Stimulated activated effector memory CD8-positive, alpha-beta T cell treated with anti-CD3 and anti-CD28 coated beads, Interleukin-12 subunit alpha, Interleukin-12 subunit beta, amount 100 ng/mL, for 72 hours (primary cell): ENCODE measurements at regions not wholly inside any gene's neighbourhood (a gene's known extent, or its start where the extent isn't known, plus 50 kb on each side); places are given as distances from the start of the nearest gene placed in this dataset.
"Not testable (repeated sequence)": the region's sequence is repeated elsewhere in the genome, so short reads cannot be mapped to it uniquely, and the experiment has no call there.

Experiments used
- ATAC-seq: fragments of 150-1000 bp; cut with Tn5 transposase; 2 replicates; pipeline ENCODE4 v1.10.0; 2021
- DNase-seq, 2 donors: peaks; one replicate each; pipeline ENCODE4 v3.0.0; 2021 to 2022; ENCODE audit warnings: low spot score in 2 of 2
- H3K27ac Mint-ChIP-seq: one replicate; pipeline ENCODE4 v1.8.0; 2022; ENCODE audit warnings: mild to moderate bottlenecking, mixed read lengths
- H3K36me3 Mint-ChIP-seq: one replicate; pipeline ENCODE4 v1.8.0; 2022; ENCODE audit warnings: mild to moderate bottlenecking, mixed read lengths
- H3K4me1 Mint-ChIP-seq: one replicate; pipeline ENCODE4 v1.8.0; 2022; ENCODE audit warnings: mixed read lengths
- H3K4me3 Mint-ChIP-seq: one replicate; pipeline ENCODE4 v1.8.0; 2022; ENCODE audit warnings: mild to moderate bottlenecking, mixed read lengths
- H3K9me3 Mint-ChIP-seq: one replicate; pipeline ENCODE4 v1.8.0; 2022; ENCODE audit warnings: mixed read lengths

DNA sequence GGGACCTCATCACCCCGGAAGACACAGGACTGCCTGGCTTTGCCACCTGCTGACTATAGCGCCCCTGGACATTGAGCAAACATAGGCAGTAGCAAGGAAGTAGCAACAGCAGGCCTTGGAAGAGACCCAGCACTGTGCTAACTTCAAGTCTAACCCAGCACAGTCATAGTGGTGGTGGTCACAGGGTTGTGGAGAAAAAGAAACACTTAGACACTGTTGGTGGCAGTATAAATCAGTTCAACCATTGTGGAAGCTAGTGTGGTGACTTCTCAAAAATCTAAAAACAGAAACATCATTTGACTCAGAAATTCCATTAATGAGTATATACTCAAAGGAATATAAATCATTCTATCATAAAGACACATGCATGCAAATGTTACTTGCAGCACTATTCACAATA is 874.0 kb upstream of the EPHA5 start:
- no peak for DNase-seq
- Mint-ChIP-seq H3K36me3 (no peaks in the 10 kb centered on the region), H3K4me3 (no peak overlapping the region), H3K27ac (no peak overlapping the region), H3K9me3 (peaks cover 13% of the 10 kb centered on the region), H3K4me1 (no peaks in the 10 kb centered on the region)
- ATAC-seq = no peak

- Mint-ChIP-seq H3K27ac (no peak overlapping the region), H3K36me3 (no peaks in the 10 kb centered on the region), H3K4me1 (no peaks in the 10 kb centered on the region), H3K4me3 (no peak overlapping the region), H3K9me3 (peaks cover 13% of the 10 kb centered on the region)
- DNase-seq (no peak), ATAC-seq (no peak)
Observed at GRCh38 chr4:66539745-66540144, 869.5 kb upstream of the EPHA5 start.

DNA sequence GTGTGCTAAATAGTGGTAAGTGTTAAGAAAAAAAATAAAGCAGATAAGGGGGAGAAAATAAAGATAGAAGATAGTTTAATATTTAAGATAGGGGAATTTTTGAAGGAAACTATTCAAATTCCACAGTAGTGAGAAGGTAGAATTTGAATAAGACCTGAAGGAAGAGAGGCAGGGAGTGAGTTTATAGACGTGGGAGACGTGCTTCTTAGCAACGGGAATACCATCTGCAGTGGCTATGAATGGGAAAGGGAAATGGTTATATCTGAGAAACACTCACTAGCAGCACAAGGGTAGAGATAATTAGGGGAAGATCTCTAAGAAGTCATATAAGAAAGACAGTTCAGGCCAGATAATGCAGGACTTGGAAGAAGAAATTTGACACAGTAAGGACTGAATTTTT is 854.5 kb upstream of the EPHA5 start:
- ATAC-seq (no peak), DNase-seq (no peak)
- Mint-ChIP-seq H3K4me1 (no peaks in the 10 kb centered on the region), H3K27ac (no peak overlapping the region), H3K9me3 (peaks cover 23% of the 10 kb centered on the region), H3K4me3 (no peak overlapping the region), H3K36me3 (no peaks in the 10 kb centered on the region)

GRCh38 chr4:66522244-66522643 is 852.0 kb upstream of the EPHA5 start:
- H3K4me3 Mint-ChIP-seq = no peak overlapping the region
- no peaks in the 10 kb centered on the region for H3K36me3 Mint-ChIP-seq
- peaks cover 19% of the 10 kb centered on the region for H3K9me3 Mint-ChIP-seq
- ATAC-seq (no peak), DNase-seq (no peak)
- no peak overlapping the region for H3K27ac Mint-ChIP-seq
- no peaks in the 10 kb centered on the region for H3K4me1 Mint-ChIP-seq

DNA sequence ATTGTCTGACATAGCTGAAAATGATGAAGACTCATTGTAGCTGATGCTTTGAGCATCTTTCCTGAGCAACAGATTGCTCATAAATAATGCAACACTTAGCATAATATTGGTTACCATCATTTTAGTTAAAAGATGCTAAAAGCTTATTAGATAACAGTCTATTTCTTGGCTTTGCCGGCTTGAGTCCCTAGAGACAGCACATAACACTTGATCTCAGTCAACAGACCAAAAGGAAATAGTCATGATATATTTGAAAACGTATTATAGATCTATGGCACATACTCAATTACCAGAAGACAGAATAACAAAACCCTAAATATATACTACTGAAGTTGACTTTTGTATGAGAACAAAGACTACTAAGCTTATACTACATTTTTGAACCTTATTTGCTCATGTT is 846.7 kb upstream of the EPHA5 start:
- Mint-ChIP-seq H3K27ac (no peak overlapping the region), H3K36me3 (no peaks in the 10 kb centered on the region), H3K9me3 (peaks cover 17% of the 10 kb centered on the region), H3K4me1 (no peaks in the 10 kb centered on the region), H3K4me3 (no peak overlapping the region)
- ATAC-seq = no peak
- DNase-seq = no peak

DNA sequence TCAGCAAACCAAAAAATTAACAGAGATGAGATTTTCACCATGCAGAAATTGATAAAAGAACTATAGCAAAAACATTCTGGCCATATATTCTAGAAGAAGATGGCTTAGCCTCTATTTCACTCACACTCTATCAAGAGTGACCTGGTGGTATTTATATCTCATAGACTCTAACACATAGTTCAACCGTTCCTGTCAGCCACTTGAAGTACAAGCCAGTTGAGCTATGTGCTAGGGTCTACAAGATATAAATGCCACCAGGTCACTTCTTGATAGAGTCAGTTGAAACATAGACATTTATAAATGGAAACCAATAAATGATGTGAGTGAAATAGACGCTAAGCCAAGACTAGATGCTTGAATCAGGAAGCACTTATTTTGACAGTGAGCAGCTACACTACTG is 836.7 kb upstream of the EPHA5 start:
- H3K36me3 Mint-ChIP-seq = no peaks in the 10 kb centered on the region
- H3K4me3 Mint-ChIP-seq = no peak overlapping the region
- no peak for DNase-seq
- no peaks in the 10 kb centered on the region for H3K4me1 Mint-ChIP-seq
- H3K27ac Mint-ChIP-seq = no peak overlapping the region
- peaks cover 18% of the 10 kb centered on the region for H3K9me3 Mint-ChIP-seq
- ATAC-seq = no peak

DNA sequence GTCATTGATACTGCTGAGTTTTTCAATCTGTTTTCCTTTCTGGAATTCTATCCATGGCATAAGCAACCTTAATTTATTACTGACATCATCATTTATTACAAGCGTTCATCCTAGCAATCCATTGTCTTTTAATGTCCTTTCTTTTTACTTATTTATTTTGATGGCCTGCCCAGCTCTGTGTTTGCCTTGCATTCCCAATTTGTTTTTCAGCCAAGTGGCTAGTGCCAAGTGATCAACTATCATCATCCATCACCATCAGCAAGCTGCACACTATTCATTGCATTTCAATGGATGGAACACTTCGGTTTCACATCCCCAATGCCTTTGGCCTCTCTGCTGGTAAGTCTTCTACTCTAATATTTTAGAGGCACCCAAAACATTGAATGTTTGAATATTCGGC is 831.7 kb upstream of the EPHA5 start:
- H3K4me3 Mint-ChIP-seq = no peak overlapping the region
- DNase-seq = no peak
- no peak overlapping the region for H3K27ac Mint-ChIP-seq
- H3K36me3 Mint-ChIP-seq = no peaks in the 10 kb centered on the region
- ATAC-seq = no peak
- peaks cover 7% of the 10 kb centered on the region for H3K9me3 Mint-ChIP-seq
- H3K4me1 Mint-ChIP-seq = no peaks in the 10 kb centered on the region

GRCh38 chr4:66490729-66491128 is 820.4 kb upstream of the EPHA5 start:
- Mint-ChIP-seq H3K9me3 (peaks cover 14% of the 10 kb centered on the region), H3K4me1 (no peaks in the 10 kb centered on the region), H3K36me3 (no peaks in the 10 kb centered on the region), H3K4me3 (no peak overlapping the region), H3K27ac (no peak overlapping the region)
- DNase-seq (no peak), ATAC-seq (no peak)

DNA sequence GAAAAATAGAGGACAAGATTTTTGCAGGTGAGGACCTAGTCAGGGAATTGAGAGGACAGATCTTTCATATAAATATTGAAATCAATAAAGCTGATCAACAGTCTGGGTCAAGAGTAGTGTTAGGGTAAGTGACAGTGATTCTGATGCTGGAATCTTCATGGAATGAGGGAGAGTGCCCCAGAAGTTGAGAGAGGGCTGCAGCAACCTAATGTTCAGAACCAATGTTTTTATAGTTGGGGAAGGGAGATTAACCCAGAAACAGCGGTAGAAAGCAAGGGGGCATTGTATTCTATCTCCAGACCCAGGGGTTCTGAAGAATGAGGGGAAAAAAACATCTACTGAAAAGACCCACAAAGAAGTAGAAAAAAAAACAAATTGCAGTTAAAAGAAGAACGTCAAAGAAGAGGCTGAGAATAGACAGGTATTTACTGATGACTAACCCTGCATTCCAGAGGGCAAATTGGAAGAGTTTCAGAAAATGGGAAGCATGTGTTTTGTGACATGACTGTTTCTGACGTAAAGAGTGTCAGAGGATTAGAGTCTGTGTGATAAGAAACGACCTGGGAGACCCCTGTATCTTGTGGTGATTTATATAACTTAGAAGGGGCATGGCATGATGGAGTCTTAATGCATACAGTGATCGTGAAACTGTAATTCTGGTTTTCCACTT is 819.6 kb upstream of the EPHA5 start:
- Mint-ChIP-seq H3K4me3 (no peak overlapping the region), H3K27ac (no peak overlapping the region)

DNA sequence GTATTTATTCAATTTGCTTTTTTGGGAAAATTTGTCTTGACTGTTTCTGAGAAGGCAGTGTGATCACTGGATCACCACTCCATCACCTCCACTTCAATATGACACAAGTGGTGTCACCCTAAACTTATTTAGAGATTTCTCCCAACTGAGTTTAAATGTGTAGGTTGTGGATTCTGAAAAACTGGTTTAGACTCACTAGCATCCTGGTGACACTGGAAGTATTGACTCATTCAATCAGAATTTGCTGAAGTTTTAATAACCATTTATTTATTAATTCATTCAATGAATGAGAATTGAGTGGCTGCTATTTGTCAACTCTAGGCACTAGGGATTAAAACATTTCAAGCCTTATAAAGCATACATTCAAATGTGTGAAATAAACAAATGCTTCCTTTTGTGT is 819.1 kb upstream of the EPHA5 start:
- Mint-ChIP-seq H3K9me3 (peaks cover 14% of the 10 kb centered on the region), H3K36me3 (no peaks in the 10 kb centered on the region), H3K27ac (no peak overlapping the region), H3K4me3 (no peak overlapping the region), H3K4me1 (no peaks in the 10 kb centered on the region)
- ATAC-seq (no peak), DNase-seq (no peak)

More for the DNA sequence above, 819.6 kb upstream of the EPHA5 start:
- Mint-ChIP-seq H3K9me3 (peaks cover 14% of the 10 kb centered on the region), H3K4me1 (no peaks in the 10 kb centered on the region), H3K36me3 (no peaks in the 10 kb centered on the region)
- ATAC-seq = no peak
- no peak for DNase-seq

GRCh38 chr4:66486068-66486467 is 815.8 kb upstream of the EPHA5 start:
- Mint-ChIP-seq H3K4me3 (no peak overlapping the region), H3K9me3 (peaks cover 21% of the 10 kb centered on the region), H3K27ac (no peak overlapping the region), H3K36me3 (no peaks in the 10 kb centered on the region), H3K4me1 (no peaks in the 10 kb centered on the region)
- no peak for ATAC-seq
- no peak for DNase-seq

- Mint-ChIP-seq H3K36me3 (no peaks in the 10 kb centered on the region), H3K27ac (no peak overlapping the region), H3K4me1 (no peaks in the 10 kb centered on the region), H3K4me3 (no peak overlapping the region), H3K9me3 (peaks cover 24% of the 10 kb centered on the region)
- DNase-seq (no peak), ATAC-seq (no peak)
Observed at GRCh38 chr4:66482186-66482585, 811.9 kb upstream of the EPHA5 start.

- ATAC-seq = no peak
- no peak overlapping the region for H3K4me3 Mint-ChIP-seq
Observed at GRCh38 chr4:66475596-66475995, 805.3 kb upstream of the EPHA5 start.

DNA sequence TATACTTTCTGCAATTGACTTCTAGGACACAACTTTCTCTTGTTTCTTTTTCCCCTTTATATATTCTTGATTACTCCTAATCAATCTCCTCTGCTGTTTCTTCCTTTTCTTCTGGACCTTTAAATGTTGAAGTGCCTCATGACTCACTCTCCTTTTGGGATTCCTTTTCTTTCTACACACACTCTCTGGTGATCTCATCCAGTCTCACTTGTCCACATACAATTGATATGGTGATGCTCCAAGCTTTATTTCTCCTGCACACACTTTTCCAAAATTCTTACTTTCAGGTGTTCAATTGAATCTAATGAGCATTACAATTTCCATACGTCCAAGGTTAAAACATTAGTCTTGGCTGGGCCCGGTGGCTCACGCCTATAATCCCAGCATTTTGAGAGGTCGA is 794.8 kb upstream of the EPHA5 start:
- DNase-seq (no peak), ATAC-seq (no peak)
- H3K9me3 Mint-ChIP-seq = peaks cover 27% of the 10 kb centered on the region
- H3K4me1 Mint-ChIP-seq = no peaks in the 10 kb centered on the region
- H3K27ac Mint-ChIP-seq = no peak overlapping the region
- H3K36me3 Mint-ChIP-seq = no peaks in the 10 kb centered on the region
- H3K4me3 Mint-ChIP-seq = no peak overlapping the region

More at GRCh38 chr4:66475596-66475995, 805.3 kb upstream of the EPHA5 start:
- DNase-seq = no peak
- Mint-ChIP-seq H3K4me1 (no peaks in the 10 kb centered on the region), H3K36me3 (no peaks in the 10 kb centered on the region), H3K9me3 (peaks cover 20% of the 10 kb centered on the region), H3K27ac (no peak overlapping the region)

DNA sequence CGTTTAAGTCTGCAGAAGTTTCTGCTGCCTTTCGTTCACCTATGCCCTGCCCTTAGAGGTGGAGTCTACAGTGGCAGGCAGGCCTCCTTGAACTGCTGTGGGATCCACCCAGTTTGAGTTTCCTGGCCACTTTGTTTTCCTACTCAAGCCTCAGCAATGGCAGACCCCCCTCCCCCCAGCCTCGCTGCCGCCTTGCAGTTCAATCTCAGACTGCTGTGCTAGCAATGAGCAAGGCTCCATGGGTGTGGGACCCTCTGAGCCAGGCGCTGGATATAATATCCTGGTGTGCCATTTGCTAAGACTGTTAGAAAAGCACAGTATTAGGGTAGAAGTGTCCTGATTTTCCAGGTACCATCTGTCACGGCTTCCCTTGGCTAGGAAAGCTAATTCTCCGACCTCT is 792.6 kb upstream of the EPHA5 start:
- DNase-seq, H3K27ac Mint-ChIP-seq, H3K4me1 Mint-ChIP-seq, H3K4me3 Mint-ChIP-seq, ATAC-seq, H3K36me3 Mint-ChIP-seq: not testable (repeated sequence)
- H3K9me3 Mint-ChIP-seq = peaks cover 28% of the 10 kb centered on the region

DNA sequence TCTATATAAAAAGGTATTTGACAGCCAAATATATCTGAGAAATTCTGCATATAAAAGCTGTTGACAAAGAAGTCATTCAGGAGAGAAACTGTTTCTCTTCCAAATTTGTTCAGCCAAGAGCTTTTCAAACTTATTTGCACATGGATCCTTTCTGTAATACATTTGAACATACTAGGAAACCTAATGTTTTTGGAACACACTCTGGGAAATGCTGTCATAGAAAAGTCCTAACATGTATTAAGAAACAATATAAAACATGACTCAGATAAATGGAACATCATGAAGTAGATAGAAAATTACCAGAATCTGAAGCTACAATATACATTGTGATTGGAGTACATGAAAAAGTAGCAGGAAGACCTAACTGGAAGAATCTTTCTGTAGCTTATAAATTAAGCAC is 781.5 kb upstream of the EPHA5 start:
- Mint-ChIP-seq H3K36me3 (no peaks in the 10 kb centered on the region), H3K9me3 (peaks cover 18% of the 10 kb centered on the region), H3K27ac (no peak overlapping the region), H3K4me3 (no peak overlapping the region), H3K4me1 (no peaks in the 10 kb centered on the region)
- DNase-seq = no peak
- ATAC-seq = no peak

DNA sequence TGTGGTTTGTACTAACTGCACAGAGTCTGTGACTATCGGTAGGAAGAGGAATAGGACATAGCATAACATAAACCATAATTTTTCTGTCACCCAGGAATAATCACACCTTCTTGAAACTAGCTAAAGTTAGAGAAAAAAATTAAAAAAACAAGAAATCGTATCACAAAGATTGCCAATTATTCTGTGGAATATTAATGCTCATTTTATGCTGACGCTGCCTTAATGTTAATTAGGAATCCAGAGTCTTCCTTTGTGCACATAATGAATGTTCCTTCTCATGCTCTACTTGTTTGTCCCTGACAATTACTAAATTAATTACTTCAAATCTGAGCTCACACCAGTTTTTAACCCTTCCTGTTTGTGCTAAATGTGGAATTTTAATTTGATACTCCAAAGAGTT is 772.7 kb upstream of the EPHA5 start:
- Mint-ChIP-seq H3K4me1 (no peaks in the 10 kb centered on the region), H3K4me3 (no peak overlapping the region), H3K27ac (no peak overlapping the region), H3K36me3 (no peaks in the 10 kb centered on the region), H3K9me3 (peaks cover 9% of the 10 kb centered on the region)
- ATAC-seq = no peak
- DNase-seq = no peak
